Ramos (cell line): ENCODE measurements at regions not wholly inside any gene's neighbourhood (a gene's known extent, or its start where the extent isn't known, plus 50 kb on each side); places are given as distances from the start of the nearest gene placed in this dataset.
"Not testable (repeated sequence)": the region's sequence is repeated elsewhere in the genome, so short reads cannot be mapped to it uniquely, and the experiment has no call there.

Source experiments
- in situ Hi-C: fragments of 300-500 bp; cut with MboI; formaldehyde crosslinking; loops from one replicate; pipeline ENCODE4 v1.14.3; 2022; ENCODE audit warnings: low sequenced_read_pairs; ENCODE audit not compliant: unreplicated experiment

DNA sequence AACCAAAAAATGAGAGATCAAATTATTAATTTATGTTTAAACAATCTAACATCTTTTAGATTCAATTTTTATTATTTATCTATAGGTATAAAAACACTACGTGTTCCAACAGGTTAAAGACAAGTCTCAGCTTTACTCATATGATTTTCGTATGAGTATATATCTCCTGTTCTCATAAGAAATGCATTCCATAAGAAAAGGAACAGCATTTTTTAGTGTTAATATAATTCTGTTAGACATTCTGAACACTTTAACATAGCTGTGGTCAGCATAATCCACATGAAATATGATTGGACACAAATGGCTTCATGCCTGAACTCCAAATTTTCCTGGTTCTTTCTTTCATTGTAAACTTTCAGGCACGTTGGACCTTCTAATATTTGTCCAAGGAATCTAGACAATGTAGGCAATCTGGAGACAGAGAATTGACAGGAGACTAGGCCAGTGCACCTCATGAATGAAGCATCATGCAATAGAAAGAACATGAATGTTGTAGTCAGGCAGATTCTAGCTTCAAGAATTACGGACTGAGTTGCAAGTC is 1122.0 kb upstream of the ALCAM start:
- in situ Hi-C loops, result no loop called here

DNA sequence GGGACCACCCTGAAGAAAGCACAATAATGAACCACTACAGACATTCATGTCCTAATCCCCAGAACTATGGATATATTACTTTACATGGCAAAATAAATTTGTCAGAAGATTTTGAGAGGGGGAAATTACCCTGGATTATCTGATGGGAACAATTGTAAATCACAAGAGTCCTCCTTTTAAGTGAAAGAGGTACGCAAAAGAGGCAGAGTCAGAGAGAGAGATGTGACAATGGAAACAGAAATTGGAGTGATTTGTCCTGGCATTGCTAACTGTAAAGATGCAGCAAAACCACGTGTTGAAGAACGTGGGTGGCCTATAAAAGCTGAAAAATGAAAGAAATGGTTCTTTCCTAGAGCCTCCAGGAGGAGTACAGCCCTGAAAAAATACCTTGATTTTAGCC is 1121.4 kb upstream of the ALCAM start:
- in situ Hi-C loops, result no loop called here

DNA sequence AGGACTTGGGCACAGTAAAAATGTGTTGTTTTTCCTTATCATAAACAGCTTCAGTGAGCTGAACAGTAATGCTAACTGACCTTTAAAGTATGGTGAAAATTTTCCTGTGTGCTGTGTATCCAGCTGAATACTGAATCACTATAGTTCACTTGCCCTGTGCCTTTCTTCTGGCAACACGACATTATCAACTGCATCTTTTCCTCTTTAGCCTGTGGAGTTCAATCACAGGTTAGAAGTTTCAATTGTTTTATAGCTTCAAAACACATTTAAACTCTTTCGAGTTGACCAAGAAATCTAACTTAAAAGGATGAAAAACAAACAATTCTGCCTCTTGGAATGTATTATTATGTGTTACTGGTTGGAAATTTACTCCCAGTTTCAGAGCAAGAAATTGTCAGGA is 1120.7 kb upstream of the ALCAM start:
- in situ Hi-C loops, result no loop called here

DNA sequence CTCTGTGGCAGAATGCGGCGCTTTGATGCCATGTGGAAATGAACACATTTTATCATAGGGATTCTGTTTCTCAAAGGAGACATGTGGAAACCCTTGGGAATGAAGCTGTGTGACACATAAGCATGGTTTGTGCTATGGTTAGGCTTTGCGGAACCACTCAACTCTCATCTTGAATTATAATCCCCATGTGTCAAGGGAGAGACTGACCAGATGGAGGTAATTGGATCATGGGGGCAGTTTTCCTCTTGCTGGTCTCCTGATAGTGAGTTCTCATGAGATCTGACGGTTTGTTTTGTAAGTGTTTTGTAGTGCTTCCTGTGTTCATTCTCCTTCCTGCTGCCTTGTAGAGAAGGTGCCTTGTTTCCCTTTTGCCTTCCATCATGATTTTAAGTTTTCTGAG is 1109.2 kb upstream of the ALCAM start:
- in situ Hi-C loops, result no loop called here

DNA sequence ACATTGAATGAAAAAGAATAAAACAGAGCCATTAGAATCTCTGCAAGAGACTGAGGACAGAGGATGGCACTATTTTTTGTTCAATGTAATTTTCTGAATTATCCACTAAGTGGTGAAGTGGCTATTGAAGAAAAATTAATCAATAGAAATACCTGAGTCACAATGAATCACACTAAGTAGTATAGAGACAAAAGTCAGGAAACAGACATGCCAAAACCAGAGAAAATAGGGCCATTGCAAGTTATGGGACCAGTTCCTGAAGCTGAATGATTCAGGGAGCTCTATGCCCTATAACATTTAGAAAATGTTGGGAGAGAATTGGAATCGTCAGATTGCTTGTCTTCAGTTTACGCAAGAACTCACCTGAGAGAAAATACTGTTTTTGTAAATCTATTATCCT is 1103.2 kb upstream of the ALCAM start:
- in situ Hi-C loops, result no loop called here

DNA sequence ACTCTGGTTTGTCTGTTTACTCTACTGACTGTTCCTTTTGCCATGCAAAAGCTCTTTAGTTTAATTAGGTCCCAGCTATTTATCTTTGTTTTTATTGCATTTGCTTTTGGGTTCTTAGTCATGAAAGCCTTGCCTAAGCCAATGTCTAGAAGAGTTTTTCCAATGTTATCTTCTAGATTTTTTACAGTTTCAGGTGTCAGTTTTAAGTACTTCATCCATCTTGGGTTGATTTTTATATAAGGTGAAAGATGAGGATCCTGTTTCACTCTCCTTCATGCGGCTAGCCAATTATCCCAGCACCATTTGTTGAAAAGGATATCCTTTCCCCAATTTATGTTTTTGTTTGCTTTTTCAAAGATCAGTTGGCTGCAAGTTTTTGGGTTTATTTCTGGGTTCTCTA is 1100.5 kb upstream of the ALCAM start:
- in situ Hi-C loops, result not testable (repeated sequence)

DNA sequence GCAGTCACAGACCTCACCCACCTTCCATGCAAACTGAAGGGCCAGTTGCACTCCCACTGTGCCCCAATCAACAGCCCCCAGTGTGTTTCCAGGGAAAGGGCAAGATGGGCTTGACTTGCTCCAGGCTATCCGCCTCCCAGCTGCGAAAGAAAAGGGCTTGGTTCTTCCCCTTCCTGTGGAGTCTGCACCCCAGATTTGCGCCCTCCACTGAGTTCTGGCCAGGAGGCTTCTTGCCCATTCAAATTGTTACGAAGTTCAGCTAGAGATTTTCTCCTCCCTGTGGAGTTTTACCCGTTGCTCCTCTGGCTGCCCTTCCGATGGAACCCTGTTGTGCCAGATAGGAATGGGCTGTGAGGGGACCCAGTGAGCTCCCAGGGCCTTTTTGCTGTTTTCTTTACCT is 1096.9 kb upstream of the ALCAM start:
- in situ Hi-C loops, result no loop called here

DNA sequence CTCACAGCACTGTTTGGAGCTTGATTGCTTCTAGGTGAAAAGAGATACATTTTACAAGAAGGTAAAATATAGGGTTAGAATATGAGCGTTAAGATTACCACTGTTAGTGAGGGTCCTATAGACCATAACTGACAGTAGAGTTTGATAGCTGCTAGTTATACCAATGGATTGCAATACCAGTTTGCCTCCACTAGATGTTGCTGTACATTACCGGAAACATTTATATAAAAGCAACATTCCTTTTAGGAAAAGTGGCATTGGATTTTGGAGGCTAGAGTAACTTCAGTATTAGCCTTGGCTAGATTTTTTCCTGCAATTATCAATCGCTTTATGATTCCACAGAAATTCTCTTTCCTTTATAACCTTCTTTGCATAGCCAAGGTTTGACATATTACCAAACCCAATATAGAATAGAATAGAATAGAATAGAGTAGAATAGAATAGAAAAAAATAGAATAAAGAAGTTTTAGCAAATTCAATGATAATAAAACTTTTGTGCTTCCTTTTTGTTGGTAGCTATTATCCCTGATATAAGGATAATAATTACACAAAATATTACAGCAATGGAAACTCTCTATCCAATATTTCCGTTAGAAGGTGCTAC is 1093.6 kb upstream of the ALCAM start:
- in situ Hi-C loops, result no loop called here

DNA sequence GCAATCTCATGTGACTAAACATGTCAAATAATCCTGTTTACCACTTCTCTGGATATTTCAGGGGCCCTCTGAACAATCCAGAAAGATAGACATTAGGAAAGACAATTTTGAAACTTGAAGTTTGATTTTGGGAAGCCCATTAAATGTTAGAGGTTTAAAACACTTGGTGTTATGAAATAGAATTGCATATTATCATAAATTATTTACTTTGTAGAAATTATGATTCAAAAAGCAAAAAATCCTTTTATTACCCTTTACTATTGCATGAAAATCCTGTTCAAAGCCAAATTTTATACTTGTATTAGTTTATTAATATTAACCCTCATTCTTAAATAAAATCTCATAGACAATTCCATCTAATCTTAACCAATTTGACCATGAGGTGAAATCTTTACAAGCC is 1091.5 kb upstream of the ALCAM start:
- in situ Hi-C loops, result no loop called here

DNA sequence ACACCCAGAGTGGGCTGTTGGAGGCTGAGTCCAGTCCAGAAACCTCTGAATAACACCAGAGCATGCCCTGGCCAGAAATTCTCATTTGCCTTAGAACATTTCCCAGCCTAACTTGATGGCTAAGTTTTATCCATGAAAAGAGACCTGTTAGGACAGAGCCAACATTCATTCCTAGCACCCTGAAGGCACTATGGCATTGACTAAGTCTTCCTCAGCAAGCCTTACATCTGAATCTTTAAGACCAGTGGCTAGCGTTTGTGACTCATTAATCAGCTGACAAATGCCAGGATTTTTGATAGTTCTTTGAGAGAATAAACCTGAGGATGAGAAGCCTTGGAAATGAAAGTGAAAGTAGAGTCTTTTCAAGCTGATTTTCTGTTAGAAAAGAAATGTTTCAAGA is 1087.1 kb upstream of the ALCAM start:
- in situ Hi-C loops, result no loop called here

DNA sequence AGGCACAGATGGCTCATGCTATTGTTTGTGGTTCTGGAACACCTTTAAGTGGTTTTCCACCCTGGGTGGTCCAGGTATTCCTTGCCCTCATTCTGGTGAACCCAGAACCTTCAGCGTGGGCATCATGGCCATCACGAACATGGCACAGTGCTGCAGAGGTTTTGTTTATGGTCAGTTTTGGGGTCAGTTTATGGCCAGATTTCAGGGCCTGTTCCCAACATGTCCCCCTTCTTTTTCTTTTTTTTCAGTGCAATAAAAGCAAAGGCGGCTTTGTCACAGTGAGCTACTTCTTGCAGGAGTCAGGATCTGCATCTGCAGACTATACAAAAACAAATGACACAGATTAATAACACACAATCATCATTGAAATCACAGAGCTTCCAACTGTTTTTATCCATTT is 1085.0 kb upstream of the ALCAM start:
- in situ Hi-C loops, result no loop called here

DNA sequence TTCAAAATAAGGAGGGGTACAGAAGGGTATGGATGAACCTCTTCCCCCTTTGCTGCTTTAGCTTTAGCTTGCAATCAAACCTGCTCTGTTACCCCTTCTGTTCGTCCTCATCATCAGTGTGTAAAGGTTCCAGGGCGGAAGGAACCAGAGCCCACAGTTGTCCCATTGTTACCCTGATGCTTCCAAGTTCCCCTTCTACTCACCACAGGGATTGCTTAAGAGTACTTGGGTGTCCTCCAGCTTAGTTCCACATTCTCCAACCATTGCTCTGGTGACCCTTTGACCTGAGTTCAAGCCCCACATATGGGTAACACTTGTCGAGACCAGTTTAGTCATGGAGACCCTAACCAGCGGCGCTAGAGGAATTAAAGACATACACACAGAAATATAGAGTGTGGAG is 1080.1 kb upstream of the ALCAM start:
- in situ Hi-C loops, result no loop called here

DNA sequence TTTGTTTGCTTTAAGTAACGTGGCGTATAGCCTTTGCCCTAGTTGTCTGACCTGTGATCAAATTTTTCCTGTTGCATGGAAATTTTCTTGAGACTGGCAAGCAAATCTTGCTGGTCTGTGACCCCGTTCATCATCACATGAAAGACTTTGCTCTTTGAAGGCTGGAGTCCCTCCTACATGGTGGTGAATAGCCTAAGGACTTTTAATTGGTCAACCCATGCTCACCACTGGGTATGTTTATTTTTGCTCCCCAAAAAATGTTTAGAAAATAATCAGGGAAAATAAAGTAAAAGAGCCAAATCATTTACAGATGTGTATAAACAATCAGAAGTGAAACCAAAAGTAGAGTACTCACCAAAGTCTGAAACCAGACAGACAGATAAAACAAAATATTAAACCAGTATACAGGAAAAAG is 1075.3 kb upstream of the ALCAM start:
- in situ Hi-C loops, result no loop called here

DNA sequence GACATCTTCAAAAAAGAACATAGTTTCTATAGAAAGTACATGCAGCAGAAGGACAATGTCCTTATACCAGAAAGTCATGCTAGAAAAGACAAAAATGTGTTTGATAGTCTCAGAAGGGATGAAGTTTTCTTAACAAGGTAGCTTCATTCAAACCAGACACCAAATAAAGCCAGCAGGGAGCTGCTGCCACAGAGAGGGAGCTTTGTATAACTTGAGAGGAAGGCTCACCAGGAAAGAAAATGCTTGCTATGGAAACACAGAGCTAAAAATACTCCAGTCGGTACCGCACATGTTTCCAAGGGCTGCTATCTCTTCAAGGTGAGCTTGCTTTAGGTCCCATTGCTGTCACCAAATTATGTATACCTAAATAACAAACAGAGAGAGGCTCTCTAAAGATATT is 1074.8 kb upstream of the ALCAM start:
- in situ Hi-C loops, result no loop called here

DNA sequence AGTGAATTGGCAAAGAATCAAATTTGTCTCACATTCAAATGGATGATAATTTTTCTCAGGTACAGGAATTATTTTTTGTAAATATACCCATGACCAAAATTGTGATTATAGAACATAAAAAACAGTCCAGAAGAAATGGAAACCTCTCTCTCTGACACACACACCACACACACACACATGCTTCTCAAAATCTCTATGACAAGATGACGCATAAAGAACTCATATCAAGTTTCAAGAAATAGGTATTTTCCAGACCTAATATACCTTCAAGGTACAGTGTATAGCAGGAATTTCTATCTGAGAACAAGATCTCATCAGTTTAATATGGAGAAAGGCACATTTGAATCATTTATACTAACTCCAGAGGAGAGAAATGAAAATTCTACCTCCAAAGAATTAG is 1069.1 kb upstream of the ALCAM start:
- in situ Hi-C loops, result no loop called here

DNA sequence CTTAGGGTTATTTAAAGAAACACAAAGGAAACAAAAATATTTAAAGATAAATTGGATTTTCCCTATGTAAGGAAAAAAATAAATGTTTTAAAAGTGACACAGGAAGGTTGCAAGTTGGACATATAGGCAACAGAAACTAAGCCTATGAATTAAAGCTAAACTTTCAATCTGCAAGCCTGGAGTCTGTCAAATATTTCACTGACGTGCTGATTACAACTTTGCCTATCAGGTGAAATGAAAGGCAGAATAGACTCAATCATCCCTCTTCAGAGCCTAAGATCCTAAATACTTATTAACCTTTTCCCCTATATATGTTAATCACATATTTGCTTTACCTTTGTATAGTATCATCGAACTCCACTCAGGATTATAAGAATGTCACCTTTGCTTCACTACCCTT is 1068.0 kb upstream of the ALCAM start:
- in situ Hi-C loops, result no loop called here

DNA sequence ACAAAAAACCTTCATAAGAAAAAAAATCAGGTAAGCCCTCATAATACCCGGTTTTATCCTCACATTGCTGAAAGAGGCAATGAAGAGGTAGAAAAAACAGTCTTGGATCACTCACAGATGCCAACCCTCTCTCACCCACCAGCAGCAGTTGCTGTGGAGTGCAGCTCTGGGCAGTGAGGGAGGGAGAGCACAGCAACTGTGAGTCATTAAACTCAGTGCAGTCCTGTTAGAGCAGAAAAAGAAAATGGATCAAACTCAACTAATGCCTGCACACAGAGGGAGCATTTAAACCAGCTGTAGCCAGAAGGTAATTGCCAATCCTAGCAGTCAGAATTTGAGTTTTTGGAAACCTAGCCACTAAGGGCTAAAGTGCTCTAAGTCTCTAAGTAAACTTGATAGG is 1050.6 kb upstream of the ALCAM start:
- in situ Hi-C loops, result no loop called here

DNA sequence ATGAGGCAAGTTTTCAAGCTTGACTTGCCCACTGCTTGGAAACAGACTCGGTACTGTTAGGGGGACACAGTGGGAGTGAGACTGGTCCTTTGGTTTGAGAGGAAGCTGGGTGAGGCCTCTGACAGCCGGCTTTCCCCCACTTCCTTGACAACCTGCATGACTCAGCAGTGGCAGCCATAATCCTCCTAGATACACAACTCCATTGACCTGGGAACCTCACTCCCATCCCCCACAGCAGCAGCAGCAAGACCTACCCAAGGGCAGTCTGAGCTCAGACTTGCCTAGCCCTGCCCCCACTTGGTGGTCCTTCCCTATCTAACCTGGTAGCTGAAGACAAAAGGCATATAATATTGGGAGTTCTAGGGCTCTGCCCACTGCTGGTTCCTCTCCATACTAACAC is 1043.5 kb upstream of the ALCAM start:
- in situ Hi-C loops, result no loop called here

DNA sequence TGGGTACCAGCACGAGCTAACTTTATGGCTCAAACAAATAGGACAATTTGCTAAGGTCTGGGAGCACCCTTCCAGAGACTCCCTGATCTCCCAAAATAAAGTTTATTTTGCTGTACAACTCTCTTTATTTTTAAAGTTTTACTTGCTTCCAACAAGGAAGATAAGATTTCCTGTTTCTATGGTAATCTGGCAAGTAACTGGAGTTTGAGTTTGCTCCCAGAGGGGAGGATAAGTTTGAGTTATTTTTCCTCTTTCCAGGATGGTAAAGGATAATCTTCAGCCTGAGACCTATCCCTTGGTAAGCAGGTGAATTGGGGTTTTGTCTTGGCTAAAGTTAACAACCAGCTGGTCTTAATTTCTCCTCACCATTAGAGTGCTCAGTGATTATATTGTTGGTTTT is 1019.4 kb upstream of the ALCAM start:
- in situ Hi-C loops, result no loop called here

DNA sequence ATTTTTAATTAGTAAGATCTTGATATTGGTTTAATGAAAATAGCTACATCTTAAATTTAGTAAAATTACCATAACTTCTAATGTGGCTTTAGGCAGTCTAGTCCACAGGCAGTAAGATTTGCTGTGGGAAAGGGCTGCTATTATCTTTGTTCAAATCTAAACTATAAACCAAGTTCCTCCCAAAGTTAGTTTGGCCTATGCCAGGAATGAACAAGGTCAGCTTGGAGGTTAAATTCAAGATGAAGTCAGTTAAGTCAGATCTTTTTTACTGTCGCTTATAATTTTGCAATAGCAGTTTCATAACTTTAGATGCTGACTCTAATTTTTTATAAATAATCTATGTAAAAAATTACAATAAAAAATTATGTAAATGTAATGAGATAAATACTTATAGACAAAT is 1016.9 kb upstream of the ALCAM start:
- in situ Hi-C loops, result no loop called here

DNA sequence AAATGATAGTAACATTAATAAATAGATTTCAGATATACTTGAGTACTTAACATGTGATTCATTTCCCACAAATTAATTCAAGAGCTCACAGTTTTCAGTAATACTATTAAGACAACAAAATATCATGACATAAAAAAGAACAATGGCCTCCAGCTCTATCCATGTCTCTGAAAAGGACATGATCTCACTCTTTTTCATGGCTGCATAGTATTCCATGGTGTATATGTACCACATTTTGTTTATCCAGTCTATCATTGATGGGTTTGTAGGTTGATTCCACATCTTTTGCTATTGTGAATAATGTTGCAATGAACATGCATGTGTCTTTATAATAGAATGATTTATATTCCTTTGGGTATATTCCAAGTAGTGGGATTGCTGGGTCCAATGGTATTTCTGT is 1012.8 kb upstream of the ALCAM start:
- in situ Hi-C loops, result no loop called here

DNA sequence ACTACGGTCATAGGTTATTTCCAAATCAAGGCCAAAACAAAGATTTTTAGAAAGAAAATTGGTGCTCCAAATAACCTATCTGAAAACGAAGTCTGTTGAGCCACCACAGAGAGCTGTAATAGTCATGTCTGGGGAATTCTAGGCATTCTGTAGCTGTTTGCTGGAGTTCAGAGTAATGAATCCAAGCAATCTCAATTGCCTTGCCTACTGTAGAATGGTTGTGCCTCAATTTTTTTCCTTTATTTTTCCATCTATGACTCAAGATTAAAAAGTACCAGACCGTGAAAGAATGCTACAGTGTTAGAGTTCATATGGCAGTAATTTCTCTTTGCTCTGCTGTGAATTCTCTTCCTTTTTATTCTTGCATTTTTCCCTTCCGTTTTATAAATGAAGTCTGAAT is 1007.2 kb upstream of the ALCAM start:
- in situ Hi-C loops, result no loop called here

DNA sequence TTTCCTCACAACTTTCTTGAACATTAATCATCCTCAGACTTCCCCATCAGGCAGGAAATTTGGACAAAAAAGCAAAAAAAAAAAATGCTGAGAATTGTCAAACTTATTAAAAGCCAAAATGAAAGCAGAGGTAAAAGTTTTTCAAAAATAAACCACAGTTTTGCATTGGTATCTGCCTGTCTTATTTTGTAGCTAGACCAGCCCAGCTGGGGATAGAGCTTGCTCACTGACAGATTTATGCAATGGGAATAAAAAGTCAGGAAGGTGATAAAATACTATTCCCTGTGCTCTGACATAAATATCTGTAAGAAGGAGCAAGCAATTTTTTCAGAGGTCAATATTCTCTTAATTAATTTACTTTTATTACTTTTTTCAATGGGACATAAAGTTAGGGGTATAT is 1006.7 kb upstream of the ALCAM start:
- in situ Hi-C loops, result no loop called here
